ENCODE measurements at regions not wholly inside any gene's neighbourhood (a gene's known extent, or its start where the extent isn't known, plus 50 kb on each side); places are given as distances from the start of the nearest gene placed in this dataset.
"Not testable (repeated sequence)": the region's sequence is repeated elsewhere in the genome, so short reads cannot be mapped to it uniquely, and the experiment has no call there.

DNA sequence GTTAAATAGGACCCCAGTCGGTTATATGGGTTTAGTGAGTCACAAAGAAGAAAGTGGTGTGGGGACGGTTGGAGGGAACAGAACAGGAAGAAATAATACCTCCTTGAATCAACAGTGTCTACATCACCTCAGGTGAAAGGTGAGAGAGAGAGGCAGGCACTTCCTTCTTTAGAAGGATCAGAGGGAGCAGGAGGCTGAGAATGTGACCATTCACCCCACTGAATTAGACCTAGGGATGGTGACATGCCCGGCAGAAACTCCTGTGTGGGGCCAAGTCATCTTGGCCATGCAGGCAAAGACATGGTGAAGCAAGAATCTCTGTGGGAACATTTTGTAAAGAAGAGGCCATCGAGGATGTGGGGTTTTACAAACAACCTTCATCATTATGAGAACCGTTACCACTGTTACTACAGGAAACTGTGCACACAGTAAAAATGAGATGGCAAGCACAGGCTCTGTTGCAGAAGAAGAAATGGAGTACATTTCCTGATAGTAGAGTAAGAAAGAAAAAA is 1196.9 kb downstream of the VRK1 start:
- DNase-seq = no peak

- DNase-seq = no peak
These were observed 1197.9 kb downstream of the VRK1 start for GRCh38 chr14:97995038-97995437.

DNA sequence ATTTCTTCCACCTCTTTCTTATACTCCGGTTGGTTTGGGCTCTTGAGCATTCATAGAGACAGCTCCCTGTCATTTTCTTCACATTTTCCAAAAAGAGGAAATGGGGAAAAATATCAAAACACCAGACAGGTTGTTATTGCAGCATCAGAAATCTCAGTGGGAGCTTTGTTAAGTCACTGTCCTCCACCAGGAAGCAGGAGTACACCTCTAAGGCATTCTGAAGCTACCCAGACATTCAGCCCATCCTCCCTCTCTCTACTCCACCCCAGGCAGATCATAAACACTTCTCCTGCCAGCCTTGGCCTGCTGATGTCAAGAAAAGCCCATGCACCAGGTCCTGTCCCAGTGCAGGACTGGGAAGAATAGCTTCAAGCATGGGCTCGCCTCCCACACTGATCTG is 1198.3 kb downstream of the VRK1 start:
- DNase-seq = no peak

DNA sequence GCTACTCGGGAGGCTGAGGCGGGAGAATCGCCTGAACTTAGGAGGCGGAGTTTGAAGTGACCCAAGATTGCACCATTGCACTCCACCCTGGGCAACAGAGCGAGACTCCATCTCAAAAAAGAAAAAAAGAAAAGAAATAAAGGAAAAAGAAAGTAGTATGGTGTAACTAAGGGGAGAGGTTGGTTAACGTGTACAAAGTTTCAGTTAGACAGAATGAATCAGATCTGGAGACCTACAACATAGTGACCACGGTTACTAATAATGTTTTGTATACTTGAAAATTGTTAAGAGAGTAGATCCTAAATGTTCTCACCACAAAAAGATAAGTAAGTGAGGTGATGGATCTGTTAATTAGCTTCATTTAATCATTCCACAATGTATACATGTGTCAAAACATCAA is 1208.8 kb downstream of the VRK1 start:
- DNase-seq = no peak

GRCh38 chr14:98008381-98009113 is 1211.4 kb downstream of the VRK1 start:
- no peak for DNase-seq

GRCh38 chr14:98009177-98009576 is 1212.0 kb downstream of the VRK1 start:
- DNase-seq = not testable (repeated sequence)

DNA sequence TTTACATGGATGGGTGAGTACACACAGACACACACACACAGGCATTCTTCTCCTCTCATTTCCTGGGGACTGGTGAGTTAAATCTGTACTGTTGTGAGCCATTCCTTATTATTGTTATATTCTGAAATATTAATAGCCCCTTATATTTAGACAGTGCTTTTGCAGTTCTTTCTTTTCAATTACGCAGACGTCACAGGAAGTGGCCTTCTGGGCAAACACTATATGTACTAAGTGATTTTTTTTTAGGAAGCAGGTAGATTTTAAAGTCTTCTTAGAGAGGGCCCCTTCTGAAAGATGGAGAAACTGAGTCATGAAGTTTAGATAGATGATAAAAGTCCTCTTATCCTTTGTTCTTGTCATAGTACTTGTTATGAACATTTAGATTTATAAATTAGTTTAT is 1213.6 kb downstream of the VRK1 start:
- DNase-seq = no peak

GRCh38 chr14:98014851-98015615 is 1217.9 kb downstream of the VRK1 start:
- DNase-seq = no peak

DNA sequence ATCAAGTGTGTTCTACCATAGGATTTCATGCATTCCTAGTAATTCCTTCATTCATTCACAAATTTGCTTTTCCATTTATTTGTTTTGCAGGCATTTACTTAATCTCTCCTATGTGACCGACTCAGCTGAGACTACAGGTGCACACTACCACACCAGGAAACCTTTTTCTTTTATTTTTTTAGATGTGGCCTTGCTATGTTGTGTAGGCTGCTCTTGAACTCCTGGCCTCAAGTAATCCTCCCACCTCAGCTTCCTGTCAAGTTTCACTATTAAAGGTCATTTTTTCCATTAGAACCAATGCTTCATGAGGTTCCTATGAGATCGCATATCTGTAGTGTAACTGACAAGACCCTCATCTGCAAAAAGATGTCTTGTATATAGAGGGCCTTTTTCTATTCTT is 1218.7 kb downstream of the VRK1 start:
- DNase-seq = no peak

GRCh38 chr14:98018628-98019027 is 1221.4 kb downstream of the VRK1 start:
- DNase-seq = no peak

- DNase-seq = no peak
These were observed 1225.6 kb downstream of the VRK1 start for GRCh38 chr14:98022541-98023520.

DNA sequence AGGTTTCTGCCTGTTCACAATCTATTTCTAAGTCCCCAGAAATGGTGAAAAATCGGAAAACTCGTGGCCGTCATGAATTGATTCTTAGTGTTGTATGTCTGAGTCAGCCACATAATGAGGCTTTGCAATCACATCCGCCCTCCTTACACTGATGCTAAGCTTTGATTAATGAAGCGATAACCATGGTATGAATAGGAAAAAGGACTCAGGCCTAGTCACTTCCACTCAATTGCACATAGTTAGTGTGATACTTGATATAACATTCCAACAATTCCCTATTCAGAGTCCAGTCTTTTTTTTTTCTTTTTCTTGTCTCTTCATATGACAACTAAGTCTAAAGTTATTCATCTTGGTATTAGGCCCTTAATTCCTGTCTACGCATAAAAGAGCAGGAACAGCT is 1231.0 kb downstream of the VRK1 start:
- DNase-seq = no peak

DNA sequence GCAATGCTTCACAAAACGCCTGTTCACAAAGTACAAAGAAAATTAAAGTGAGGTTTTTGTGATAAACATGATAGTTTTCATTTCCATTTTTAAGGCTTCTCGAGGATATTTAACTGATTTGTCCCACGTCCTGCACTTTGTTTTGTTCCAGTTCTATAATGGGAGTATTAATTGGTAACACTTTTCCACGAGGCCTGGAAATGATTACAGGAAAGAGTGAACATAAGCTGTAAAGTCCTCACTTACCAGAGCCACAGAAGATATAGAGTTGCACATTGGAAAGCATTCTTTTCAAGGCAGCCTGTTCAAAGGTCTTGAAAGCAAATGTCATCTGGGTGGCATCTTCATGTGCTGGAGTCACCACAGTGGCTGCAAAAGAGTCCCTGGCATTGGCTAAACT is 1236.6 kb downstream of the BCL11B start:
- no peak for DNase-seq

GRCh38 chr14:98037831-98038230 is 1234.2 kb downstream of the BCL11B start:
- DNase-seq = no peak

DNA sequence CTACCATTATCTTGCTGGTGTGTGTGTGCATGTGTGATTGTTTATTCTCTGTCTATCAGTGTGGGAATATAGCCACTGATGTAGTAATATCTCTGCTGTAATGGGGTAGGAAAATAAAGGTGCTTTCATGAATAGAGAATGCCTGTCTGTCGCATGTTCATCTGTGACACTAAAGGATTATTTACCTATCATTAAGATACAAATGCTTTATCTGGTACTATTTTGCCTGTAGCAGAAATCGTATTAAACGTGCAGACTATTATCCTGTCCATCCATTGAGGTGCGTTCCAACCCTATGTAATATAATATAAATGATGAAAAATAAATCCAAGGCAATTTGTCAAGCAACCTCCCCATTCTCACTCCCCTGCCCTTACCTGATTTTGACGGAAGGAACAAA is 1215.1 kb downstream of the BCL11B start:
- no peak for DNase-seq

GRCh38 chr14:98059106-98059505 is 1212.9 kb downstream of the BCL11B start:
- no peak for DNase-seq

DNA sequence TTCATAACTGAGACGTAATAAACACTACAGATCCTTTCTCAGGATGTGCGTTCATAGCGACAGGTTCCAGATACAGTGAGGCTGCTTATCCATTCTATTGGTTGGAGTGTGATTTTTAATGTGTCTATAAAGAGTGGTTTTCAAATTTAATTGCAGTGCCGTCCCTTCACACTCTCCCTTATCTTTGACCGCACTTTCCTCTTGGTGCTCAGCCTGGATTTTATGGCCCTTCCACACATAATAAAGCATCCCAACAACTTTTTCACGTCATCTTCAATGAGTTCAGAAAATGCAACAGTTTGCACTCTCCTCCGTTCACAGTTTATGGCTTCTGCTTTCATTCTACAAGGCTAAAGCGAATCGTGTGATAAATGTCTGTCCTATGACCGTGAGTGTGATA is 1209.9 kb downstream of the BCL11B start:
- no peak for DNase-seq

DNA sequence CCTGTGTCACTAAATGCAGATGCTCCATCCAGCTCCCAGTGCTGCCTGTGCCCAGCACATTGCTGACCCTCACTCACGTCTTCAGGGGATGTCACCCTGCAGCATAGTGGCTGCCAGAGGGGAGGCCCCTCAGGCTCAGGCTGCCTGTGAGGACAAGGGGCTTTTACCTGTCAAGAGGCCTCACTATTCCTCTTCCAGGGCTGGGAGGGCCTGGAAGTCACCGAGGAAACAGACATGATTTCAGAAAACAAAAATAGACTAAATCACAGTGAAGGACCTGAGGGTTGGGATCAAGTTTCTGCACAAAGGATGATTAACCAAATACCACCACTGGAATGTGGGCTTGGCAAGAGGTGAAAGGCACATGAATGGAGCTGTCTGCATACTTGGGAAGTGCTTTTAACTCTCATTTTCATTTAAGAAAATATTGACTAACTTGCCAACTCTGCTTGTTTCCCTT is 1202.3 kb downstream of the BCL11B start:
- no peak for DNase-seq

- DNase-seq = no peak
These were observed 1201.5 kb downstream of the BCL11B start for GRCh38 chr14:98070536-98070935.

DNA sequence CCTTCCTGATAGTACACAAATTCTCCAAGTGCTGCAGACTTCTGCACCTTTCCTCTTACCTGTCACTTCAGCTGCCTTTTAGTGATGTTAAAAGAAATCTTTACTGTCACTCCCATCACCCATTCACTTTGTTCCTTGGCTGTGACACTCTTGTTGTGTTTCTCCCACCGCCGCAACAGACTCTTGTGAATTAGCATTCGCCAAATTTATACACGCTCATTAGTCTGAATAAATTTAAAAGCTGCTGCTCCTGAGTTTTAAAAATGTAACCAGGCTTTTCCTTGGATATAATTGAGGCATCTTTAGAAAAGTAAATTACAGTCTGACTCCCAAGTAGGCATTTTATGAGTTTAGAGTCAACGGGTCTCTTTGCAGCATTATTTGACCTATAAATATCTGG is 1197.9 kb downstream of the BCL11B start:
- DNase-seq = no peak

GRCh38 chr14:98077176-98077575 is 1194.8 kb downstream of the BCL11B start:
- no peak for DNase-seq

- DNase-seq = no peak
These were observed 1189.2 kb downstream of the BCL11B start for GRCh38 chr14:98082833-98083232.

- no peak for DNase-seq
These were observed 1186.2 kb downstream of the BCL11B start for GRCh38 chr14:98085751-98086150.
